GM12864 (cell line): ENCODE measurements at regions not wholly inside any gene's neighbourhood (a gene's known extent, or its start where the extent isn't known, plus 50 kb on each side); places are given as distances from the start of the nearest gene placed in this dataset.
"Not testable (repeated sequence)": the region's sequence is repeated elsewhere in the genome, so short reads cannot be mapped to it uniquely, and the experiment has no call there.

ENCODE experiments used
- DNase-seq: peaks from one replicate; pipeline ENCODE4 v3.0.0-alpha.2; 2011; ENCODE audit warnings: low read depth
- H3K4me3 ChIP-seq: 2 replicates; pipeline ENCODE4 v1.5.1; 2011; ENCODE audit warnings: mild to moderate bottlenecking, low read depth, low read length, control low read depth
- TF ChIP-seq, protein P1 (sequence below): IDR thresholded peaks from 2 replicates; pipeline ENCODE4 v1.5.1; 2011; ENCODE audit warnings: low read depth, mild to moderate bottlenecking, moderate library complexity, low read length, control low read depth, inconsistent platforms; ENCODE audit errors: missing control alignments

DNA sequence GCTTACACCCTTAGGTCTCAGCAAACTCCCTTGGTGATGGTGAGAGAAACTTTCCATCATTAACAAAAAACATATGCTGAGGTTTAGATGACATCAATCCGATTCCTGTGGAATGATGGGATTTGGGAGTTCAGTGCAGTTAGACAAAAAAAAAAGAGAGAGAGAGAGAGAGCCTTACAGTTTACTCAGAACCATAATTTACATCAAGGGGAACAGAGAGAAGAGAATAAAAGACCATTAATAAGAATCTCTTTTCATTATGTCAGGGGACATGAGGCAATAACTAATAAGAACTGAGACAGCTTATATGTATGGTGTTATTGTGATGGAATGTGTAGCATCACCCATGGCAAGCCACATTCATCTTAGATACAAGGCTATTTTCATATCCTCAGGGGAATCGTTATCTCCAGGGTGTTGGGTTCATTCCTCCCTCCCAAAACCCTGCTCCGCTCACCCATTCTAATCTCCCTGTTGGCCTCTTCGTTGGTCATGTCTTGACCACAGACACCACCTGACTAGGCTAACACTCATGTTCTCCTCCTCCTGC, 175.7 kb upstream of the MXRA5 start:
- DNase-seq, result no peak
- TF ChIP-seq, protein P1, sequence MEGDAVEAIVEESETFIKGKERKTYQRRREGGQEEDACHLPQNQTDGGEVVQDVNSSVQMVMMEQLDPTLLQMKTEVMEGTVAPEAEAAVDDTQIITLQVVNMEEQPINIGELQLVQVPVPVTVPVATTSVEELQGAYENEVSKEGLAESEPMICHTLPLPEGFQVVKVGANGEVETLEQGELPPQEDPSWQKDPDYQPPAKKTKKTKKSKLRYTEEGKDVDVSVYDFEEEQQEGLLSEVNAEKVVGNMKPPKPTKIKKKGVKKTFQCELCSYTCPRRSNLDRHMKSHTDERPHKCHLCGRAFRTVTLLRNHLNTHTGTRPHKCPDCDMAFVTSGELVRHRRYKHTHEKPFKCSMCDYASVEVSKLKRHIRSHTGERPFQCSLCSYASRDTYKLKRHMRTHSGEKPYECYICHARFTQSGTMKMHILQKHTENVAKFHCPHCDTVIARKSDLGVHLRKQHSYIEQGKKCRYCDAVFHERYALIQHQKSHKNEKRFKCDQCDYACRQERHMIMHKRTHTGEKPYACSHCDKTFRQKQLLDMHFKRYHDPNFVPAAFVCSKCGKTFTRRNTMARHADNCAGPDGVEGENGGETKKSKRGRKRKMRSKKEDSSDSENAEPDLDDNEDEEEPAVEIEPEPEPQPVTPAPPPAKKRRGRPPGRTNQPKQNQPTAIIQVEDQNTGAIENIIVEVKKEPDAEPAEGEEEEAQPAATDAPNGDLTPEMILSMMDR, result no peak
- no peak overlapping the region for H3K4me3 ChIP-seq

DNA sequence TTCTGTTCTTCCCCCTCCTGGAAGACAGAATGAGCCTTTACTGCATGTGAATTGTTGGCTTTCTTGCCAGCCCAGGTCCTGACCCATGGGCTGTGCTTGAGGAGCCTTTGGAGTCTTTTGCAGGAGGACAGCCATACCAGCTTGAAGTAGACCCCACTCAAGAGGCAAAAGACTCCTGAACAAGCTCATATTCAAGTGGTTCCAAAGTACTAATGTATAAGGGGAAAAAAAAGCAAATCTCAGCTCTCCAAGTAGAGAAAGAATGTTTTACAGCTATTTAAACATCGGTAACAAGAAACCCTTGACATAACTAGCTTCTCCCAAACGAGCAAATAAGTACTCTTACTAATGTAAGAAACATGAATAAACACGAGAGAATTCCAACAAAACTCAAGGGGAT, 174.9 kb upstream of the MXRA5 start:
- DNase-seq, result no peak
- no peak overlapping the region for H3K4me3 ChIP-seq
- TF ChIP-seq, protein P1, result no peak

DNA sequence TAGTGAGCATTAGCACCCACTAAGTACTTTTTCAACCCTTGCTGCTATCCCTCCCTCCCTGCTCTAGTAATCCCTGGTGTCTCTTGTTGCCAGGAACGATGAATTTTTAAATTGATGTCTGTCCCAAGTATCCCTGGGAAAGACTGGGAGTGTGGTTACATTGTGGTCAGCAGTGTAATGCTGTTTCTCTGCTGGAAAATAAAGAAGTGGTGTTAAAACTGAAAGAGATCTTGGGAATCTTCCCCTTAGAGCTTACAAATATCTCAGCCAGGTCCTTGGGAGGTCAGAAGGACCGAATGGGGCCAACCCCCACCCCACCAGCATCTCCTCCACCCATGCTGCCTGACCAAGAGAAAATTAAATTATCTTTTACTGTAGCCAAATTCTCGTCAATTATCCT, 174.5 kb upstream of the MXRA5 start:
- no peak overlapping the region for H3K4me3 ChIP-seq
- no peak for DNase-seq
- TF ChIP-seq, protein P1, result no peak

DNA sequence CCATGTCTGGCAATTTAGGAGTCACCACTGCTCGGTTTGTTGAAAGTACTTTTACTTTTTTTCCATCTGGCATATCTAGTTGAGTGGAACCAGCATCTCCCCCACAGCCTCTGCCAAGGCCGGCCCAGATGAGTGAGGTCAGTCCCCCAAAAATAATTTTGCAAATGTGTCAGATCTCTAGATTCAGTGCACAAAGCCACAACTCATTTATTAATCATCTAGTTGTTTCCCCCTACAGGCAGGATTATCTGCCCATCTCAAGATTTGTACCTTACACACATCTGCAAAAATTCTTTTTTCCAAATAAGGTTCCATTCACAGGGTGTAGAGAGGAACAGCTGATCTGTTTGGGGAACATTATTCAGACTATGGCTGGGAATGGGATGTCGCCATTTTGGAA, 174.0 kb upstream of the MXRA5 start:
- no peak overlapping the region for H3K4me3 ChIP-seq
- DNase-seq, result no peak
- TF ChIP-seq, protein P1, result no peak

DNA sequence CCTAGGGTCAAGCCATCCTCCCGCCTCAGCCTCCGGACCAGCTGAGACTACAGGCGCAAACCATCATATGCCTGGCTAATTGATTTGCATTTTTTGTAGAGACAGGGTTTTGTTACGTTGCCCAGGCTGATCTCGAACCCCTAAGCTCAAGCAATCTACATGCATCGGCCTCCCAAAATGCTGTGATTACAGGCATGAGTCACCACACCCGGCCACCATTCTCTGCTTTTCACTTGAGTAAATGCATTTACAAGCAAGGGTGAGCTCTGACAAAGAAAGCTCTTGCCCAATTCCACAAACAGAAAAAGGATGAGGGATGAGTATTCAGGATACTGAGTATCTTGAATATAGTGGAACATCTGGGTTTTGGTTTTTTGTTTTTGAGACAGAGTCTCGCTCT, 172.9 kb upstream of the MXRA5 start:
- not testable (repeated sequence) for H3K4me3 ChIP-seq, DNase-seq

DNA sequence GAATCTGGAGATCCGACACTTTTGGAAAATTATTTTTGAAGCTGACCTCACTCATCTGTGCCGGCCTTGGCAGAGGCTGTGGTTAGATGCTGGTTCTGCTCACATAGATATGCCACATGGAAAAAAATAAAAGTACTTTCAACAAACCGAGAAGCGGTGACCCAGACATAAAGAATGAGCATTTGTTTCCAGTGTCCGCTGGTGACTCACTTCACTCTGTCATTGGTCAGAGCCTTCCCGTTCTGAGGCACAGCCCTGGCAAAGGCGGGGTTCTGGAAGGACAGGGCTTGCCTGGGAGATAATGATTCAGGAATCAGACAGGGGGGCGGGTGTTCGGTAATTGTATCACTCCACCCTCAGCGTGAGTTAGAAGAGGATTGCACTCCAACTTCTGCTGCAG, 172.4 kb upstream of the MXRA5 start:
- no peak overlapping the region for H3K4me3 ChIP-seq

DNA sequence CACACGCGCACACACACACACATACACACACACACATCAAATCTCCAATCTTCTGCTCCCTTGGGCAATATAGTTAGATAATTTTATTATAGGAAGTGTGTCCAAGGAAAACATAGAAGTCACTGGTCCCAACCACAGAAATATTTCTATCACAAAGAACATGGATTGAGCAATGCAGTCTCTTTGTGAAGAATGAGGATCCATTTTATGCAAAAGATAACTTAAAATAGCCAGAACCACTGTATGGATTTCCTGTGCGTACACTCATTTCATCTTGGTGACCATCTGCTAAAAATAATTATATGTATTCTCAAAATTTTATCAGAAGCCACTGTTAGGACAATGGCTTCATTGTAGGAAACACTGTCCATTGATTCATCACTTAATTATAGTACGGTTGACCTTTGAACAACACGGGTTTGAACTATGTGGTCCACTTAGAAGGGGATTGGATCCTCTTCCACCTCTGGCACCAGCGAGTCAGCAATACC, 169.6 kb upstream of the MXRA5 start:
- TF ChIP-seq, protein P1, result no peak
- H3K4me3 ChIP-seq, result no peak overlapping the region
- DNase-seq, result no peak

More for the DNA sequence above, 172.4 kb upstream of the MXRA5 start:
- no peak for DNase-seq
- TF ChIP-seq, protein P1, result no peak
